ENCODE measurements at regions not wholly inside any gene's neighbourhood (a gene's known extent, or its start where the extent isn't known, plus 50 kb on each side); places are given as distances from the start of the nearest gene placed in this dataset.

GRCh38 chr12:123040106-123040505, 59.6 kb downstream of the ARL6IP4 start:
- Mint-ChIP-seq H3K36me3 (no peaks in the 10 kb centered on the region), H3K9me3 (ENCODE audit: low read depth) (no peaks in the 10 kb centered on the region), H3K4me3 (no peak overlapping the region), H3K4me1 (peaks cover 14% of the 10 kb centered on the region), H3K27ac (no peak overlapping the region), H3K27me3 (no peaks in the 10 kb centered on the region)
- CTCF ChIA-PET = interaction anchor here (0.6 to 1.1 kb wide), 2 partner anchors 109 to 218 kb away, joined by 3 read pairs; no protein-coding TSS in a partner anchor
- ATAC-seq (no peak), DNase-seq (no peak)

DNA sequence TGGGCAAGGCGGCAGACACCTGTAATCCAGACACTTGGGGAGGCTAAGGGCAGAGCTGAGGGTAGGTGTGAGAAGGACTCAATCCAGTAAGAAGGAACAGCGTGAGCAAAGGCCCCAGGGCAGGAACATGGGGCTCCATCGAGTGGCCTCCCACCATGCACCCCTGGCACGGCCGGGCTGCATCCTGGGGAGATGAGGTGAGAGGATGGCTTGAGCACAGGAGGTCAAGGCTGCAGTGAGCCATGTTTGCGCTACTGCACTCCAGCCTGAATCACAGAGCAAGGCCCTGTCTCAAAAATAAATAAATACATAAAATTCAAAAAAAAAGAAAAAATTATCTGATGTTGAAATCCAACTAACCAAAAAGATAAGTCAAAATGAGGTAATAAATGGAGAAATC, 58.5 kb downstream of the ARL6IP4 start:
- Mint-ChIP-seq H3K4me1 (peaks cover 16% of the 10 kb centered on the region), H3K27me3 (no peaks in the 10 kb centered on the region), H3K4me3 (no peak overlapping the region), H3K36me3 (no peaks in the 10 kb centered on the region), H3K27ac (no peak overlapping the region), H3K9me3 (ENCODE audit: low read depth) (no peaks in the 10 kb centered on the region)
- CTCF ChIA-PET = no interaction called here
- DNase-seq = no peak
- ATAC-seq = no peak

GRCh38 chr12:123038486-123038885, 58.0 kb downstream of the ARL6IP4 start:
- Mint-ChIP-seq H3K4me3 (no peak overlapping the region), H3K27me3 (no peaks in the 10 kb centered on the region), H3K4me1 (peaks cover 16% of the 10 kb centered on the region), H3K36me3 (no peaks in the 10 kb centered on the region), H3K27ac (no peak overlapping the region), H3K9me3 (ENCODE audit: low read depth) (no peaks in the 10 kb centered on the region)
- ATAC-seq = no peak
- no peak for DNase-seq
- CTCF ChIA-PET = no interaction called here

GRCh38 chr12:123037791-123038190, 57.3 kb downstream of the ARL6IP4 start:
- no peak for ATAC-seq
- Mint-ChIP-seq H3K4me1 (peaks cover 12% of the 10 kb centered on the region), H3K4me3 (no peak overlapping the region), H3K27ac (no peak overlapping the region), H3K9me3 (ENCODE audit: low read depth) (no peaks in the 10 kb centered on the region), H3K27me3 (no peaks in the 10 kb centered on the region), H3K36me3 (no peaks in the 10 kb centered on the region)
- no peak for DNase-seq
- CTCF ChIA-PET = no interaction called here

DNA sequence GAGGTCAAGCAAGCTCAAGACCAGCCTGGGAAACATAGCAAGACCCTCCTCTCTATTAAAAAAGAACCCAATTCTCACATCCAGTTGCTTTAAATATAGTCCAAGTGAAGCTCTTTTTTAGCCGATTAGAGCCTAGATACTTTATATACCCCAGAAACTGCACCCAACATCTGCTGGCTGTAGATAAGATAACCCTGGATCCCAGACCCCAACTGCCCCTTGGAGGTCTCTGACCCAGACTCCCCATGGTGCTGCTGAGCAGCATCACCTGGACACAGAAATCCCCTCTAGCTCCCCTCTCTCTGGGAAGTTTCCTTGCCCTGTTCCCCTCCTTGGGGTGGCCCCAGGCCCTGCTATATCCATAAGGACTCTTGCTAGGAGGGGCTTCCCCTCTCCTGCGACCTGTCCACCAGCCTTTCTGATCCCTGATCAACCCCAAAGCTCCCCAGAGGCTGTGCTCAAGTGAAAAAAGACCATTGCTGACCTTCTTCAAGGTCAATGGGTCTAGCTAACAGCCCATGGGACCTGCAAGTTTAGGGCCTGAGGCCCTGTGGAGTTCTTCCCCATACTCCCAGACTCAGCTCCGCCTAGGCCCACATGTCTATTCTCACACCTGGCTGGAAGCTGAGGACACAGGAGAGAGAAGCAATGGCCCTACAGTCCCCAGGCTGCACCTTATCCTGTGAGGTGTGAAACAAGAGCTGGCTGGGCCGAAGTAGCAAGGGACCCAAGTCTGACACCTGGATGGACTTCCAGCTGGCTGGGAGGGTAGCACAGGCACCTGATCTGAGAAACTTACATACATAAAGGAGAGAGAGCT, 56.2 kb downstream of the ARL6IP4 start:
- Mint-ChIP-seq H3K4me1 (peaks cover 11% of the 10 kb centered on the region), H3K27ac (no peak overlapping the region), H3K4me3 (no peak overlapping the region), H3K9me3 (ENCODE audit: low read depth) (no peaks in the 10 kb centered on the region), H3K27me3 (no peaks in the 10 kb centered on the region), H3K36me3 (no peaks in the 10 kb centered on the region)
- DNase-seq (no peak), ATAC-seq (no peak)
- CTCF ChIA-PET = no interaction called here

- H3K9me3 Mint-ChIP-seq (ENCODE audit: low read depth) = no peaks in the 10 kb centered on the region
- ATAC-seq (no peak), DNase-seq (no peak)
- H3K27ac Mint-ChIP-seq = no peak overlapping the region
- CTCF ChIA-PET = no interaction called here
- H3K27me3 Mint-ChIP-seq = no peaks in the 10 kb centered on the region
- no peak overlapping the region for H3K4me3 Mint-ChIP-seq
- no peaks in the 10 kb centered on the region for H3K36me3 Mint-ChIP-seq
- H3K4me1 Mint-ChIP-seq = peaks cover 11% of the 10 kb centered on the region
Observed at GRCh38 chr12:123035841-123036240, 55.4 kb downstream of the ARL6IP4 start.

DNA sequence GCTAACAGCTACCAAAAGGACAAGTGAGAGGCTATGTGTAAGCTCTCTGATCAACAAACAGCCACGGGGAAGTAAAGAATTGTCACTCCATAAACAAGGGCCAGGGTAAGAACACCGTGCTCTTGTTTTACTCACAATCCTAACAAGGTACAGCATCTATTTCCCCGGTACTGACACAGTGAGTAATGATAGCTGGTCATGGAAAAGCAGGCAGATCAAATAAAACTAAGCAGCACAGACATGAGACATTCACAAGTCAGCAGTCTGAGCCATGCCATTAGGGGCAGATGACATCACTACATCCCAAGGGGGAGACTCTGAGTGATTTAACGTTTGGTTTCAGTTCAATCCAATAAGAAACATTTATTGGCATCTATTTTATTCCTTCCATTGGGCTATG, 54.4 kb downstream of the ARL6IP4 start:
- Mint-ChIP-seq H3K4me3 (no peak overlapping the region), H3K27me3 (no peaks in the 10 kb centered on the region), H3K4me1 (peaks cover 11% of the 10 kb centered on the region), H3K9me3 (ENCODE audit: low read depth) (no peaks in the 10 kb centered on the region), H3K27ac (no peak overlapping the region), H3K36me3 (no peaks in the 10 kb centered on the region)
- ATAC-seq (no peak), DNase-seq (no peak)
- CTCF ChIA-PET = no interaction called here

- Mint-ChIP-seq H3K36me3 (no peaks in the 10 kb centered on the region), H3K4me3 (no peak overlapping the region), H3K9me3 (ENCODE audit: low read depth) (no peaks in the 10 kb centered on the region), H3K27ac (no peak overlapping the region), H3K4me1 (peaks cover 11% of the 10 kb centered on the region), H3K27me3 (no peaks in the 10 kb centered on the region)
- no peak for ATAC-seq
- CTCF ChIA-PET = no interaction called here
- no peak for DNase-seq
Observed at GRCh38 chr12:123034022-123034541, 53.6 kb downstream of the ARL6IP4 start.

DNA sequence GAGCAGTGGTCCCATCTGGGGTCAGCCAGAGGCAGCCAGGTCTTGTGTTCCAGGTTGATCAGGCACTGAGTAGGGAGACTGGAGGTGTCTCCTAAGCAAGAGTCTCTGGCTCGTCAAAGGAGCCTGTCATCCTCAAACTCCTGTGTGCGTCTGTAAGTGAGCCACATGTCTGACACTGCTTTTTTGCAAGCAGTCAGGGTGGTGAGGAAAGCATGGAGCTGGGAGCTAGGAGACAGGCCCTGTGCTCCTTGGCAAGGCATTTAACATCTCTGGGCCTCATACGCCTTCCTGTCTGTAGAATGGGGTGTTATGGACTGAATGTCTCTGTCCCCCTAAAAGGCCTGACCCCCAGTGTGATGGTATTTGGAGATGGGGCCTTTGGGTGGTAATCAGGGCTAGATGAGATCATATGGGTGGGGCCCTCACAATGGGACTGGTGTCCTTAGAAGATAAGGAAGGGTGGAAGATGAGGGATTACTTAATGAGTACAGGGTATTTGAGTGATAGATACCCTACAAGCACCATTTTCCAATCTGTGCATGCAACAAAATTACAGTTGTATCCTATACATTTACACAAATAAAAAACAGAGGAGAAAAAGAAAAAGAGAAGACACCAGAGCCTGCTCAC, 53.0 kb downstream of the ARL6IP4 start:
- Mint-ChIP-seq H3K27me3 (no peaks in the 10 kb centered on the region), H3K4me1 (peaks cover 11% of the 10 kb centered on the region), H3K27ac (no peak overlapping the region), H3K9me3 (ENCODE audit: low read depth) (no peaks in the 10 kb centered on the region), H3K36me3 (no peaks in the 10 kb centered on the region), H3K4me3 (no peak overlapping the region)
- CTCF ChIA-PET = no interaction called here
- DNase-seq (no peak), ATAC-seq (peak; percentile 16)

- Mint-ChIP-seq H3K9me3 (ENCODE audit: low read depth) (no peaks in the 10 kb centered on the region), H3K4me3 (no peak overlapping the region), H3K4me1 (peaks cover 11% of the 10 kb centered on the region), H3K36me3 (no peaks in the 10 kb centered on the region), H3K27me3 (no peaks in the 10 kb centered on the region), H3K27ac (no peak overlapping the region)
- DNase-seq = no peak
- ATAC-seq = no peak
- CTCF ChIA-PET = no interaction called here
Observed at GRCh38 chr12:123032736-123033391, 52.4 kb downstream of the ARL6IP4 start.

Data from activated CD8-positive, alpha-beta memory T cell treated with anti-CD3 and anti-CD28 coated beads, Interleukin-2, amount 10 ng/mL, durations not matched to agents 7 days and 5 days (primary cell).